DOHH2 (cell line): ENCODE measurements at regions not wholly inside any gene's neighbourhood (a gene's known extent, or its start where the extent isn't known, plus 50 kb on each side); places are given as distances from the start of the nearest gene placed in this dataset.

Source experiments
- EZH2phosphoT487 ChIP-seq: fragments of 200-600 bp; sonication (generic); IDR thresholded peaks from 2 replicates; pipeline ENCODE4 v1.6.1; 2017; ENCODE audit warnings: borderline replicate concordance, mild to moderate bottlenecking, antibody characterized with exemption, low read length, moderate library complexity, mixed read lengths
- TF ChIP-seq, protein P1 (sequence below): fragments of 200-600 bp; sonication (generic); IDR thresholded peaks from one replicate; pipeline ENCODE4 v1.5.1; 2014; ENCODE audit warnings: antibody characterized with exemption, mild to moderate bottlenecking, low read depth, low read length; ENCODE audit not compliant: poor library complexity, severe bottlenecking

- TF ChIP-seq, protein P1, sequence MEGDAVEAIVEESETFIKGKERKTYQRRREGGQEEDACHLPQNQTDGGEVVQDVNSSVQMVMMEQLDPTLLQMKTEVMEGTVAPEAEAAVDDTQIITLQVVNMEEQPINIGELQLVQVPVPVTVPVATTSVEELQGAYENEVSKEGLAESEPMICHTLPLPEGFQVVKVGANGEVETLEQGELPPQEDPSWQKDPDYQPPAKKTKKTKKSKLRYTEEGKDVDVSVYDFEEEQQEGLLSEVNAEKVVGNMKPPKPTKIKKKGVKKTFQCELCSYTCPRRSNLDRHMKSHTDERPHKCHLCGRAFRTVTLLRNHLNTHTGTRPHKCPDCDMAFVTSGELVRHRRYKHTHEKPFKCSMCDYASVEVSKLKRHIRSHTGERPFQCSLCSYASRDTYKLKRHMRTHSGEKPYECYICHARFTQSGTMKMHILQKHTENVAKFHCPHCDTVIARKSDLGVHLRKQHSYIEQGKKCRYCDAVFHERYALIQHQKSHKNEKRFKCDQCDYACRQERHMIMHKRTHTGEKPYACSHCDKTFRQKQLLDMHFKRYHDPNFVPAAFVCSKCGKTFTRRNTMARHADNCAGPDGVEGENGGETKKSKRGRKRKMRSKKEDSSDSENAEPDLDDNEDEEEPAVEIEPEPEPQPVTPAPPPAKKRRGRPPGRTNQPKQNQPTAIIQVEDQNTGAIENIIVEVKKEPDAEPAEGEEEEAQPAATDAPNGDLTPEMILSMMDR = no peak
- no peak for TF ChIP-seq EZH2phosphoT487
These were observed 399.4 kb downstream of the SHQ1 start for GRCh38 chr3:72448858-72449257.
